HG03196 (cell line): ENCODE measurements at regions not wholly inside any gene's neighbourhood (a gene's known extent, or its start where the extent isn't known, plus 50 kb on each side); places are given as distances from the start of the nearest gene placed in this dataset.

Source experiments
- ATAC-seq: cut with Tn5 transposase; IDR thresholded peaks from one replicate; pipeline ENCODE4 v1.9.1; 2021; ENCODE audit not compliant: unreplicated experiment

DNA sequence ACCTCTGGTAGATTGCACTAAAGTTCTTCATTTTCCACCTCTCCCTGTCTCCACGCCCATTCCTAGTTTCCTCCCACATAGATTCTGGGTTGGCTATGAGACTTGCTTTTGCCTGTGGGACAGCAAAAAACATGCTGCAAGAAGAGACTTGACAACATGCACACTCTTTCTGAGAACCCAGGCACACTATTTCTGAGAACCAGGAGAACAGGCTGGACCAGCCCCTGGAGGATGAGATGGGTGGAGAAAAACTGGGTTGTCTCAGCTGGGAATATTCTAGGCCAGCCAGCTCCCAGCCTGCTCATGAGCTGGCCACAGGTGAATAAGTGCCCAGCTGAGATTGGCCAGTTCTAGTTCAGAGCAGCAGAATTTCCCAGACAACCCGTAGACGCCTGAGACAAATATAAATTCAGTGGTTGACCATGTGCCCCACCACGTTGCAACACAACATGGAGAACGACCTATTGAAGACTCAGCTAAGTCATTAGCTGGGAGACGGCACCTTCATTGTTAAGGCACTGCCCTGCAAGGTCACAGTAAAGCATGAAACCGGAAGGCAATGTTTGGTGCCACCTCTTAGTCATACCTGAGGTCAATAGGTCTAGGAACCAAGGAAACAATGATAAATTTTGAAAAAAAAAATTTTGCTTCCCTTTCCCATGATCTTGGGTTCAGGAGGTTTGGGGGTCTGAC, 92.7 kb upstream of the AKR1E2 start:
- no peak for ATAC-seq

DNA sequence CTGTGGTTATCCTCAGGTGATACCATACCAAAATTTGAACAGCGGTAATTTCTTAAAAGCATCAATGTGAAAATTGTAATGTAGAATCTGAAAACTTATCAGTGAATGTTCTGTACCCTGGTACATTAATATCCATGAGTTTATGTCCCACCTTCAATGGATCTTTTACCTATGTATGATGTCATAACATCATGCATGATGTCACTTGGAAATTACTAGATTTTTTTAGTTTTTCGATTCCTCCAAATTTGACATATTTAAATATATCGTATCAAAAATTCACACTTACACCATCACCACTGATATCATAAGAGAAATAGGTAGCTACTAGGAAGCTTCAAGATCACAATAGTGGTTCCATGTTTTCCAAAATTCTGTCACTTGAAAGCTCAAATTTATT, 95.0 kb upstream of the AKR1E2 start:
- ATAC-seq = no peak

DNA sequence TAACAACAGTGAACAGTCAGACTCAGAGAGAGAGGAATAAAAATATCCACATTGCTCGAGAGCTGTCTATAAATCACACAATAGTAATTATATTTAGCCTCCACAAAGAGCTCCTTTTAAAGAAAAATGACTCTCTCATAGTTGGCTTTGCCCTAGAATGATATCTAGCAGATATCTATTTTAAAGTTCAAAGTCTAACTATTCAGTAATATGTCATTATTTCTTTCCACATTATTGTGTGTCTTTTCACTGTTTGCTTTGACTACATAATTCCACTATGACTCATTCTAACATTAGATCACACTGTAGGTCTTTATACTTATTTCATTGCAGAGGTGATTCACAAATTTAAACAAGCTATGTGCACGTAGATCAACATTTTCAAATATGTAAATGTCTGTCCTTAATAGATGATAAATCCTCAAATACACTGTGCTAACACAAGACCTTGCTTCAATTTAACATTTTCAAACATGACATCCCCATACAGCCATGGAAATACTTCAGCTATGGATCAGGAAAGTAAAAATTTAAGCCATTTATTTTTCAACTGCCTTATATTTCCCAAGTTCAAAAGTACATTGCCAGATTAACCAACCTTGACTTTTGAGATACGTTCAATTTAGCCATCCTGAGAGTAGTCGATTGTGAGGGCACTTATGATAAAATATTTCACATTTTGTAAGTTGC, 99.9 kb upstream of the AKR1E2 start:
- ATAC-seq = no peak

DNA sequence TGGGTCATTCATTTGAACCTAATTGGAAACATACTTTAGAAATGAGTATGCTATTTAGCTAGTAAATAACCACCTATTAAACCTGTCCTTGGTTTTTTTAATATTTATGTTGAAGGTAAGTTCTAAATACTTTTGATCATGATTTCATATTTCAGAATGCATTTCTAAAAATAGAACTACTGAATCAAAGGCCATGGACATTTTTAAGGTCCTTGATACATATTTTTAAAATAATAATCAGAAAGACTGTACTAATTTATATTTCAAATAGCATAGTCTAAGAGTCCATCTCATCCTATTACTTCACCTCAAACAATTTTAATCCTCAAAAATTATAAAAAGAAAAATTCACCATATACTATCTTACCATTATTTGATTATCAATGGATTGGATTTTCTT, 102.1 kb upstream of the AKR1E2 start:
- ATAC-seq = no peak

DNA sequence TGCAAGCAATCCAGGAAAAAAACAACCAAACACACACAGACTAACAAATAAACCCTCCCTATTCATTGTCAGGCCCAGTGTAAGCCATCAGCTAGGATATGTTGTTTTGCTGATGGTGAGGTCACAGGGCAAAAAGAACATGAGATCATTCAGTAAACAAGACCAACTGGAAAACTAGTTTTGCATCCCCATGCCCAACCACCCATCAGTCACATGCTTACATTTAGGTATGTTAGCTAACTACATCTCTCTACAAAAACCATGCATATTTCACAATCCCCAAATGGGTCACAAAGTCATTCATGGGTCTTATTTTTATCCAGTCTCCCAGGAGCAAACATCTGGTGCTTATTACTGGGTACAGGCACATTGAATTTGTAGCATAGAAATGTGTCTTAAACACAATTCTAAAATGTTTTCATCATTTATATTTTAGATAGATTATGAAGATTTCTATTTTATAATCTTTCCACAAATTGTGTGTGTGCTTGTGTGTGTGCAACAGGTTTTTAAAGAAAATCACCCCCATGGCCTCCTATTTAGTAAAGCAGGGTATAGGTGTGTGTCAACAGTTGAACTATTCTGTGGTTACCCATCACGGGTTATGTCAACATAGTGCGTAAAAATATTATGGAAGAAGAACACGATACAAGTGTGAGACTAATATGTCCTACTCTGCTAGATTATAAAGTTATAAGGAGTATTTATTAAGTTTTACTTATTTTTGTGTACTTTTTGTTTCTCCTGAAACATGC, 103.8 kb upstream of the AKR1E2 start:
- no peak for ATAC-seq

DNA sequence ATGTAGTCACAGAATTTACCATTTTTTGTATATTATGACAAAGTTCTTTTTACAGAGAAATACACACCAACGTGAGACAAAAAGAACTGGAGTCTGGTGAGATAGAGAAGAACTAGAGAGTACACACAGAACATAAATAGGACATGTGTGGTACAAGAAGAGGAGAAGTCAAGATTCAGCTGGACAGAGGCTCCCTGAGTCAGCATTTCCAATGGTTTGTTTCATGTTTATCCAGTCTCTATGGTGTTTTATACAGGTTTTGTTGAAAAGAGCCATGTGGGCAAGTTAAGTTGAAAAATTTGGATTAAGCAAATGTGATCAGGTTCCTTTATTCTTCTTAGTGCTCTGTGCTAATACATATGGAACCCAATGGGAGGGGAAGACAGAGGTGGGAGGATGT, 105.5 kb upstream of the AKR1E2 start:
- no peak for ATAC-seq

DNA sequence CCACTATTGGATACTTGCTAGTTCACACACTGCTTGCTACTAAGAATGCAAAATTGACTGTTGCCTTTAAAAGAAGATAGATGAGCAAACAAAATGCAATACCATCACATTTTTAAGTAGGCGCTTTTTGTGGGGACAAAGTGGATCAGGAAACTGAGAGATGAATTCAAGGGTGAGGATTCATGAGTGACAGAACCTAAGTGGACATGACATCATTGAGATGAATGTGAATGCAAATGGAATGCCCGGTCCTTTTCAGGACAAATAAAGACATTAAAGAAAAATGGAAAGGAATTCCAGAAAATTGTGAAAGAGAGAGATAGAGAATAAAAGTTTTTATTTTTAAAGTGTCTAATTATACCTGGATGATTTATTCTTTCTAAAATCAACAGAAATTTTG, 106.3 kb upstream of the AKR1E2 start:
- no peak for ATAC-seq

DNA sequence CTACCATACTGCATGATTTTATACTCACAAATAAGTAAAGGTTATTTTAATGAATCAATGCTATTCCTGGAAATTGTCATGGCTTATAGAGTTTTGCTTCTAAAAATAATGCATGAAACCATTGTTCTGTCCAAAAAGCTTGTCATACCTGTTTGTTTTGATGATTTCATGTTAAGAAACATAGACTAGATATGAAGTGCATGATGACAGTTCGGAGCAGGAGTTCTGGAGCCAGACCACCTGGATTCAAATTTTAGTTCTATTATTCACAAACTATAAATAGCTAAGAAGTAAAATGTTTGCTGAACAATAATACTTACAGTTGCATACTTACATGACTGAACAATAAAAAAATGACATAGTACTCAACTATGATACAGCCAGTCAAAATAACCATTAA, 107.0 kb upstream of the AKR1E2 start:
- no peak for ATAC-seq

DNA sequence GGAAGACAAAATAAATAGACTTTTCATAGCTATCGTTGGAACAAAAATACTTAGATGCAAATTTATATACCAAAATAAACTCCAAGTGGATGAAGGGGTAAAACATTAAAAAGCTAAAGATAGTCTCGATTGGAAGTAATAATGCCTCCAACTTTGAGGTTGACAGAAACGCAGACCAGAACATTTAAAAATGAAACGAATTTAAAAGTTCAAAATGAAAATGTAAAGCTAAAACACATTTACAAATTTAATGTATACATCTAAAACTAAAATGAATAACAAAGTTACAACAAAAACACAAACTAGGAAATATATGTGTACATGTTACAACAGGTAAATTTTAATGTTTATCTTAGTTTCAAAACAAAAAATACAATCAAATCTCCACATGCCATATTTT, 107.5 kb upstream of the AKR1E2 start:
- no peak for ATAC-seq

DNA sequence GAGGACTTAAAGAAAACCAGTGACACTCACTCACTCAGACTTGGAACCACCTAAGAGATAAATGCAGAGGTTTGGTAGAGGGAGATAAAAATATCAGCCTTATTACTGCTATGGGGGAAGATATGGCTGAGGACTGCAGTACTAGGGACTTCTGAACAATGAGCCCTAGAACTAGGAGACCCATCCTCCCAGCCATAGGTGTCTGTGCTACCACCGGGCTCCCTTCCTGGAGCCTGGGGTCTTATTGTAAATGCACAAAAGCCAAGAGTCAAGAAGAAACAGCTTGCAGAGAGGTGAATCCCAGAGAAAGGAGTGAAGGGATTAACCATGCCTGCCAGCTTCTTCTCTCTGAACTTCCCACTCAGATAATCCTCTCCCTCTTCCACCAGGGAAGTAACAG, 108.3 kb upstream of the AKR1E2 start:
- no peak for ATAC-seq

DNA sequence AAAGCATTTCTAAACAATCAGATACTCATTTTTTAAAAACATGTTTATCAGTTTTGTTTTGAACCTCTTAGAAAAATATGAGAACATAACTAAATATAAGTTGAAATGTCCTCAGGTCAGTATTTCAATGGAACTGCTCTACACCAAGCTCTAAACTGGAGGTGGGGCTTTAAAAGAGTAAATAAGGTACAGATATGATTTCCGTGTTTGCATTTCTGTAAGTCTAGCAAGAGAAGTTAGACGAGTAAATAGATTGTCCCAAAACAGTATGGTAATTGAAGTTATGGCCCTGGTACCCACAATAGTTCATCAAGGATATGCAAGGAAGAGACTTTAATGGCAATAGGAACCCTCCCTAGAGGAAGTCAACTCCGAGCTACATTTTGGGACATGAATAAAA, 115.1 kb upstream of the AKR1E2 start:
- ATAC-seq = no peak

DNA sequence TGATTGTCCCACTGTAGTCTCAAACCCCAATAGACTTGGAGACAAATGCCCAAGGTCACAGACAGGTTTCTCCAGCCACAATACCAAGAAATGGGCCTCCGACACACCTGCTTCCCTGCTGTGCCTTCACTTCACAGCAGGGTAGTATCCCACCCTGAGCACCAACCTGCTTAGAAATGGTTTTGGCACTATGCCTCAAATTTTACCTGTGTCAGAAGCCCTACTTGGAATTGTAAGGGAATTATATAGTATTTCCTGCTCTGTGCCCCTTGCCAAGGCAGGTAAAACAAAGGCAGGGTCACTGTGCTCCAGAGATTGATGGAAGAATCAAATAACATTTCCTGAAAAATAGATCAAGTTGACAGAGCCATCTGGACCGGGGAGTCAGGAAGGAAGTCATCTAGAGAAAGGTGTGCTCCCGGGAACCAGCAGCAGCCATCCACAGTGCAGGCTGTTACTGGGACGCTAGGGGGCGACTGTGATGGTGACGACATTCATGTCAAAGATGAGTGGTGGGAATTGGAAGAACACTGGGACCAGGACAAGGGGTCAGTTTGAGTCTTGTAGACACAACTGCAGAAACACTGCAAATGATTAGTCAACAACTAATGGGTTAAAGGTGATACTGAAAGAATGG, 117.8 kb upstream of the AKR1E2 start:
- no peak for ATAC-seq

DNA sequence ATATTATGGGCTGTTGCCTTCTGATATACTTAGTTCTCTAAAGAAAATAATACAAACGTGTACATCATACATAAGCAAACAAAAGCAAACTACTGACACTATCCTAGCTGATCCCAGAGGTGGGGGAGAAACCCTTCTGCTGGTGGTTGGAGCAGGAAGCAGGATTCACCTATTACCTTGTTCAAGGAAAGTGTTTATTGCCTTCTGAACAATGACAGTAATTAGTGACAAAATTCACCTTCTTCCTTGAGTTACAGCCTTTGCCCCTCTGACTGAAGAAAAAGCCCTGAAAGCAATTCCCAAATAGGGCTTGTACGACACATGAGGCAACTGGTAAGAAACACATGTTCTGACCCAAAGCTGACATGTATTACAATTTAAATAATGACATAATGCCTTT, 118.8 kb upstream of the AKR1E2 start:
- ATAC-seq = no peak

DNA sequence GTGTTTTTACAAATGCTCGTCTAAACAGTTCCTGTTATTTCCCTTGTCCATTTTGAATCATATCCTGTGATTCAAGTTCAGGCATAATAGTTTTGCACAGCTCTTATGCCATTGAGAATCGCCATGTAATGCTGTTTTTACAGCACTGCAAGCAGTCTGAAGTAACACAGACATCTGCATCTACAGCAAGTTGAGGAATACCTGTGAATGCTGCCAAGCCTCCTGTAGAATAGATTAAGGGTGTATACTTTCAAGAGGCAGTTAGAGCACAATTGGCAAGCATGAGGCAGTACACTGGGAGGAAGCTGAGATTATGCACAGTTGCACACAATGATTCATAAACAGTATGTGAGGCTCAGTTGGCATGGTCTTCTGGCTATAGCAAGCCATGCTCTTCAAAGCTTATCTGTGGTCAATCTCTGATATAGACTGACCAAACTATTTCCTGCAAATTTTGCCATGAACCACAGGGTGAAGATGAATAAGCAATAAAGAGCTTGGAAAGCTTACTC, 121.9 kb upstream of the AKR1E2 start:
- ATAC-seq = no peak

DNA sequence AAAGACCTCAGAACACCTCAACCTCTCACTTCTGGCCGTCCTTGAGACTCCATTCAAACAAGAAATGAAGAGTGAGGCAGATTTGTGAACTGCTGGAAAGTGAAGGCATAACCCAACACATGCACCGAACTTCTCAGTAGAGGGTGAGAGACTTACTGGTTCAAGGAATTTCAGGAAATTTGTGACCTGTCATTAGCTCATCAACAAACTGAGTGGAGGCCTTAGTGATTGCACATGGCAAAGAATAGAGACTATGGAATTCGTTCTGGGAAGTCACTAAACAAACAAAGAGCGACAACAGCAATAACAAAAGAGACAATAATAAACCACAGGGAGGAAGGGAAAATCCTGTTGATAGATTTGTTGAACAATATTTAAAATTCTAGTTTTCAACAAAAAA, 125.0 kb upstream of the AKR1E2 start:
- ATAC-seq = no peak

DNA sequence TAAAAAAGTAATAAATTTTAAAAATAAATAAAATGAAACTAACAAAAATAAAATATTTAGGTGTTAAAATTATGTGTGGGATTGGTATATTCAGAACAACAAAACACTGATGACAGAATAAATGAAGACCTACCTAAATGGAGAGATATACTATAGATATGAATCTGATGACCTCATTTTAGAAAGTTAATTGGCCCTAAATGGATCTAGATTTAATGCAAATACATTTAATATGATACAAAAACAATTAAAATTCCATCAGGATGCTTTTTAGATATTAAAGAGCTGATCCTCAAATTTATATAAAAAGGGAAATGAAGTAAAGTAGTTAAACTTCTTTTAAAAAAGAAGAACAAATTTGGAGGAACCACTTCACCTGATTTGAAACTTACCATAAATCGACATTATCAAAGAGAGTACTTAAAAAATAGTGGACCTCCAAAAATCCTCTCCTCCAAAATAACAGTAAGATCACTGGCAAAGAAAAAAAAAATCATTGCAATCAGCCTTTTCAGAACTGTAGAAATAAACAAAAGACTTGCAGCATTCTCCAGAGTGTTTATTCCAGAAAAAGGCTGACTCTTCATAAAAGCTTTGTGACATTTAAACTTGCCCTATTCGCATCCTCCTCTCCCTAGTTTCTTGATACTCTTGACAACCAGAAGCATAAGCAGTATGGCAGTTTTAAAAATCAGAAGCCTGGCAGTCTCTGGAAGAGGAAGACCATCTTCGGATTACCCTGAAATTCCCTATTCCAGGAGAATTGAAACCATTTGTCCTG, 125.9 kb upstream of the AKR1E2 start:
- no peak for ATAC-seq

DNA sequence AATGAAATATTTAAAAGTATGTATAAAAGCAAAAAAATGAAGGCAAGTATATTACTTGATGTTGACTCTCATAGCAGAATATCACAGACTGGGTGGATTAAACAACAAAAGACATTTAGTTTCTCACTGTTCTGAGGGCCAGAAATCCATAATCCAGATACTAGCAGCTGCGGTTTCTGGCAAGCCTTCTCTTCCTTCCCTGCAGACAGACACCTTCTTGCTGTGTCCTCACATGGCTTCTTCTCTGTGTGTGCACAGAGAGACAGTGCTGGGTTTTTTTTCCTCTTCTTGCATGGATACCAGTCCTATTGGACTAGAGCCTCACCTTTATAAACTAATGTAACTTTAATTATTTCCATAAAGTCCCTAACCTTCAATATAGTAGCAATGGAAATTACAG, 127.9 kb upstream of the AKR1E2 start:
- ATAC-seq = no peak

DNA sequence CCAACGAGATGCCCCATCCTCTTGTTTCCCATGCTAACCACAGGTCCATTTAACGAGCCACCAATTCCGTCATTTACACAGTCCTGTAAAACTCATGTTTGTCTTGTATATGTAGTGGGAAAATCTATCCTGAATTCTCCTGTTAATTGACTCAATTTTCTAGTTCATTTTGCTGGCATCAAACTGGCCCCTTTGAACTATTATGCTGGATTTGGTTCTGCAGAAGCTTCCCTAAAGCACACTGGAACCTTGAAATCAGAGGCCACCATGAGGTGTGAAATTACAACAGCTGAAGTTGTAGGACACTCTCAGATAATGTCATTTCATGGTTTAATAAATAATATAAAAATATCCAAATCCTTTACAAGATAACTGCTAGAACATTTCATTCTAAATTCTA, 129.8 kb upstream of the AKR1E2 start:
- no peak for ATAC-seq

DNA sequence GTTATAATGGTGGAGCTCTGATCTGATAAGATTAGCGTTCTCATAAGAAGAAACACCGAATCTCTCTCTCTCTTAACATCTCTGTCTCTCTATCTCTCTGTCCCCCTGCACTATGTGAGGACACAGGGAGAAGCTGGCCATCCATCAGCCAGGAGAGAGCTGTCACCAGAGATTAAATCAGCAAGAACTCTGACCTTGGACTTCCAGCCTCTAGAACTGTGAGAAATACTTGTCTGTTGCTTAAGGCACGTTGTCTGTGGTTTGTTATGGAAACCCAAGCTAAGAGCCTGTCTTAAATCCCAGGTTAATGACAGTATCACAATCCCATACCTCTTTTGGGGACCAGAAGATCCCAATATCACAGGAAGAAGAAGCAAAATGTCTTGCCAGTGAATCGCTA, 132.0 kb upstream of the AKR1E2 start:
- ATAC-seq = no peak

DNA sequence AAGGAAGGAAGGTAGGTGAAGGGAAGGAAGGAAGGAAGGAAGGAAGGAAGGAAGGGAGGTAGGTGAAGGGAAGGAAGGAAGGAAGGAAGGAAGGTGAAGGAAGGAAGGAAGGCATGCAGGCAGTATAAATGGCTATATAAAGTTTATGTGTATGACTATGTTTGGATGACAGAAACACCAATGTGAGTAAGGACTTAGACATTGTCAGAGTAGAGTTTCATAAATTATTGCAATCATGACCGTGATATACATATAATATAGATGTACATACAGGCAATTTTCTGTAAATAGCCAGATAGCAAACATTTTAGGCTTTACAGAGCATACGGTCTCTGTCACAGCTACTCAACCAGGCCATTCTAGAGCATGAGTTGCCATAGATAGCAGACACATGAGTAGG, 133.8 kb upstream of the AKR1E2 start:
- no peak for ATAC-seq

DNA sequence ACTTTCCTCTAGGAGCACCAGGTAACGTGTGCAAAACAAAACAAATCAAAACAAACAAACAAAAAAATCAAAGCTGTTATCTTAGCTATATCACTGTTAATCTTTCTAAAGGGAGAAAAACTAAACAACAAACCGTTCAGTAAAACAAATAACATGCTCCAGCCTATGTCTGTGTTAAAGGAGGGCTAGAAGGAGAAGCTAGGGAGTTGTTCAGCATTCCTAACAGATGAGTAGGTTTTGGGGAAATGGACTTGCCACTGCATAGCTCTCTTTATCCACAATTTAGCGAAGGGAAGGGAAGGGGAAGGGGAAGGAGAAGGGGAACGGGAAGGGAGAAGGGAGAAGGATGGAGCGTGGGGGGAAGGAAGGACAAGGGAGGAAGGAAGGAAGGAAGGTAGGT, 134.2 kb upstream of the AKR1E2 start:
- no peak for ATAC-seq
